KMS-11 (cell line): ENCODE measurements at regions not wholly inside any gene's neighbourhood (a gene's known extent, or its start where the extent isn't known, plus 50 kb on each side); places are given as distances from the start of the nearest gene placed in this dataset.

Source experiments
- H2AFZ ChIP-seq: fragments of 200-600 bp; sonication (generic); 2 replicates; pipeline ENCODE4 v1.6.1; 2016; ENCODE audit warnings: antibody characterized with exemption, mixed run types, low read depth
- H3K27ac ChIP-seq: fragments of 200-600 bp; sonication (generic); 2 replicates; pipeline ENCODE4 v1.6.1; 2016; ENCODE audit warnings: mild to moderate bottlenecking, mixed run types
- H3K27me3 ChIP-seq: fragments of 200-600 bp; sonication (generic); 2 replicates; pipeline ENCODE4 v1.6.1; 2017; ENCODE audit warnings: mild to moderate bottlenecking, low read depth, mixed run types, moderate library complexity; ENCODE audit not compliant: insufficient read depth
- H3K36me3 ChIP-seq: fragments of 200-600 bp; sonication (generic); 2 replicates; pipeline ENCODE4 v1.6.1; 2017; ENCODE audit warnings: mild to moderate bottlenecking, mixed run types; ENCODE audit not compliant: insufficient read depth
- H3K4me1 ChIP-seq: fragments of 200-600 bp; sonication (generic); 2 replicates; pipeline ENCODE4 v1.6.1; 2016; ENCODE audit warnings: mild to moderate bottlenecking, low read depth, mixed run types; ENCODE audit not compliant: poor library complexity, severe bottlenecking
- H3K4me2 ChIP-seq: fragments of 200-600 bp; sonication (generic); 2 replicates; pipeline ENCODE4 v1.7.0; 2016; ENCODE audit warnings: mild to moderate bottlenecking, mixed run types
- H3K4me3 ChIP-seq: fragments of 200-600 bp; sonication (generic); IDR thresholded peaks from 2 replicates; pipeline ENCODE4 v1.6.1; 2017; ENCODE audit warnings: low read depth, low read length, mixed read lengths; ENCODE audit not compliant: insufficient read depth
- H3K79me2 ChIP-seq: fragments of 200-600 bp; sonication (generic); 2 replicates; pipeline ENCODE4 v1.6.1; 2016; ENCODE audit warnings: low read depth, mixed run types; ENCODE audit not compliant: insufficient read depth
- H3K9ac ChIP-seq: fragments of 200-600 bp; sonication (generic); 2 replicates; pipeline ENCODE4 v1.6.1; 2016; ENCODE audit warnings: mild to moderate bottlenecking, mixed run types
- H4K20me1 ChIP-seq: fragments of 200-600 bp; sonication (generic); 2 replicates; pipeline ENCODE4 v1.6.1; 2016; ENCODE audit warnings: mild to moderate bottlenecking, mixed run types; ENCODE audit not compliant: insufficient read depth
- CTCF ChIP-seq: fragments of 200-600 bp; sonication (generic); conservative IDR thresholded peaks from 2 replicates; pipeline ENCODE4 v1.6.1; 2017; ENCODE audit warnings: low read depth, mild to moderate bottlenecking, antibody characterized with exemption, low read length, moderate library complexity, mixed read lengths

- Histone ChIP-seq H3K27ac (no peak overlapping the region), H3K4me3 (no peak overlapping the region), H2AFZ (no peak overlapping the region), H3K79me2 (no peaks in the 10 kb centered on the region), H3K4me2 (no peak overlapping the region), H4K20me1 (no peaks in the 10 kb centered on the region), H3K9ac (no peak overlapping the region), H3K36me3 (no peaks in the 10 kb centered on the region), H3K4me1 (no peaks in the 10 kb centered on the region), H3K27me3 (no peaks in the 10 kb centered on the region)
- TF ChIP-seq CTCF: no peak
Observed at GRCh38 chr2:6764968-6765723, 100.6 kb downstream of the CMPK2 start.

- TF ChIP-seq CTCF: no peak
- no peak overlapping the region for H3K27ac ChIP-seq
- no peaks in the 10 kb centered on the region for H3K27me3 ChIP-seq
- no peaks in the 10 kb centered on the region for H3K79me2 ChIP-seq
- no peak overlapping the region for H3K9ac ChIP-seq
- H3K36me3 ChIP-seq: no peaks in the 10 kb centered on the region
- no peak overlapping the region for H2AFZ ChIP-seq
- H3K4me3 ChIP-seq: no peak overlapping the region
- H3K4me2 ChIP-seq: no peak overlapping the region
- peaks cover 4% of the 10 kb centered on the region for H3K4me1 ChIP-seq
- no peaks in the 10 kb centered on the region for H4K20me1 ChIP-seq
Observed at GRCh38 chr2:6769346-6769745, 96.4 kb downstream of the CMPK2 start.

- no peaks in the 10 kb centered on the region for H3K79me2 ChIP-seq
- no peak overlapping the region for H3K4me2 ChIP-seq
- no peaks in the 10 kb centered on the region for H3K36me3 ChIP-seq
- no peaks in the 10 kb centered on the region for H3K27me3 ChIP-seq
- H3K4me1 ChIP-seq: peaks cover 4% of the 10 kb centered on the region
- H4K20me1 ChIP-seq: no peaks in the 10 kb centered on the region
- H3K9ac ChIP-seq: no peak overlapping the region
- H3K4me3 ChIP-seq: no peak overlapping the region
- no peak overlapping the region for H3K27ac ChIP-seq
- no peak for TF ChIP-seq CTCF
- no peak overlapping the region for H2AFZ ChIP-seq
Observed at GRCh38 chr2:6770006-6770405, 95.7 kb downstream of the CMPK2 start.

GRCh38 chr2:6771634-6772611, 93.8 kb downstream of the CMPK2 start:
- H4K20me1 ChIP-seq: no peaks in the 10 kb centered on the region
- no peak for TF ChIP-seq CTCF
- H3K27ac ChIP-seq: no peak overlapping the region
- H3K4me2 ChIP-seq: no peak overlapping the region
- H3K79me2 ChIP-seq: no peaks in the 10 kb centered on the region
- no peak overlapping the region for H3K4me3 ChIP-seq
- H3K4me1 ChIP-seq: peaks cover 4% of the 10 kb centered on the region
- no peaks in the 10 kb centered on the region for H3K36me3 ChIP-seq
- H3K27me3 ChIP-seq: no peaks in the 10 kb centered on the region
- H2AFZ ChIP-seq: no peak overlapping the region; the same call in 1 of the 2 replicates
- H3K9ac ChIP-seq: no peak overlapping the region
